CD4-positive, alpha-beta T cell (primary cell): ENCODE measurements at regions not wholly inside any gene's neighbourhood (a gene's known extent, or its start where the extent isn't known, plus 50 kb on each side); places are given as distances from the start of the nearest gene placed in this dataset.

Experiments used
- ATAC-seq: fragments of 200-7000 bp; cut with Tn5 transposase; one replicate; pipeline ENCODE4 v1.10.0; 2022; ENCODE audit warnings: mild to moderate bottlenecking; ENCODE audit not compliant: poor library complexity
- CTCF ChIA-PET: fragments of 350-600 bp; sonication (Branson Sonifier 250); formaldehyde crosslinking; loops from one replicate; lab custom pipeline; 2021; ENCODE audit warnings: antibody characterized with exemption, inconsistent platforms; lab: Charles Lee
- POLR2A ChIA-PET: fragments of 350-600 bp; sonication (Branson Sonifier 250); formaldehyde crosslinking; loops from one replicate; lab custom pipeline; 2021; ENCODE audit warnings: antibody characterized with exemption, inconsistent platforms; lab: Charles Lee
- DNase-seq, 14 experiments: peaks; one replicate each; pipeline ENCODE4 v3.0.0-alpha.2; 2013 to 2020; ENCODE audit warnings: mixed read lengths in 2 of 14
- H3K27ac ChIP-seq, 2 donors: one replicate each; pipeline versions ENCODE4 v1.5.1 to v1.7.0; 2013; ENCODE audit warnings: low read length in 2 of 2, low read depth in 1 of 2, mild to moderate bottlenecking in 1 of 2
- H3K27me3 ChIP-seq, 2 experiments: 1 replicate in 1 of 2; 2 replicates in 1 of 2; pipeline versions ENCODE4 v1.6.1 to v1.7.0; 2013; ENCODE audit warnings: low read length in 2 of 2, control low read depth in 1 of 2, mild to moderate bottlenecking in 1 of 2, moderate library complexity in 1 of 2; ENCODE audit not compliant: insufficient read depth in 2 of 2, control insufficient read depth in 1 of 2
- H3K36me3 ChIP-seq: one replicate; pipeline ENCODE4 v1.6.1; 2013; ENCODE audit warnings: low read length, control low read depth; ENCODE audit not compliant: insufficient read depth
- H3K4me1 ChIP-seq: one replicate; pipeline ENCODE4 v1.6.1; 2013; ENCODE audit warnings: low read length, control low read depth; ENCODE audit not compliant: insufficient read depth
- H3K4me3 ChIP-seq: one replicate; pipeline ENCODE4 v1.5.1; 2013; ENCODE audit warnings: mild to moderate bottlenecking, low read length, moderate library complexity
- H3K9me3 ChIP-seq, 2 experiments: 1 replicate in 1 of 2; 2 replicates in 1 of 2; pipeline versions ENCODE4 v1.6.1 to v1.7.0; 2013; ENCODE audit warnings: low read length in 2 of 2, mild to moderate bottlenecking in 2 of 2, control low read depth in 1 of 2, moderate library complexity in 1 of 2; ENCODE audit not compliant: control insufficient read depth in 1 of 2, insufficient read depth in 1 of 2
- H3K27ac Mint-ChIP-seq: one replicate; pipeline ENCODE4 v1.8.0; 2020; ENCODE audit warnings: mixed read lengths
- H3K27me3 Mint-ChIP-seq: one replicate; pipeline ENCODE4 v1.8.0; 2021; ENCODE audit warnings: mixed read lengths
- H3K36me3 Mint-ChIP-seq: one replicate; pipeline ENCODE4 v1.8.0; 2021; ENCODE audit warnings: low read depth, mixed read lengths
- H3K4me1 Mint-ChIP-seq: one replicate; pipeline ENCODE4 v1.8.0; 2021; ENCODE audit warnings: low read depth, mixed read lengths
- H3K4me3 Mint-ChIP-seq: one replicate; pipeline ENCODE4 v1.8.0; 2020; ENCODE audit warnings: mild to moderate bottlenecking, mixed read lengths
- H3K9me3 Mint-ChIP-seq: one replicate; pipeline ENCODE4 v1.8.0; 2020; ENCODE audit warnings: mixed read lengths
- intact Hi-C, 2 experiments: fragments of 100-400 bp; cut with DNase I in 1 of 2; cut with micrococcal nuclease in 1 of 2; formaldehyde crosslinking; loops; one replicate each; pipeline versions ENCODE4 v1.15.1 to v1.9.0; 2023 to 2025; cut with DNase I, micrococcal nuclease
- TF ChIP-seq, protein P1 (sequence below): fragments of 200-600 bp; IDR thresholded peaks from one replicate; pipeline ENCODE4 v1.8.0; 2022; ENCODE audit warnings: antibody characterized with exemption, mild to moderate bottlenecking

DNA sequence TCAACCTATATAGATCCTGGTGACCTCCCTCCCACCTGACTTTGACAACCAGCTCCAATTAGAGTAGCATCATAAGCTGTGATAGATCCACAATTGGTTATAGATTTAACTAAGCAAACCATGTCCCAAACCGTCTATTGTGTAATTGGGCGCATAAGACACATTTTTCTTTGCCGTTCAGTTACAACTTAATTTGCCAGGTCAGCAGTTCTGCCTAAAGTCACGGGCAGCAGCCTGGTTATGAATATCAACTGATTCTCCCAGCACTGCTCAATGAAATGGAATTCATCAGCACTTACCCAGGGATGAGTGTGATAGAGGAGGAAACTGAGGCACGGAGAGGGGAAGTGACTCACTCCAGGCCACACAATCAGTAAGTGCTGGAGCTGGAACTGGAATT is 73.4 kb downstream of the KLHDC7A start:
- intact Hi-C loops, result no loop called here
- TF ChIP-seq, protein P1, sequence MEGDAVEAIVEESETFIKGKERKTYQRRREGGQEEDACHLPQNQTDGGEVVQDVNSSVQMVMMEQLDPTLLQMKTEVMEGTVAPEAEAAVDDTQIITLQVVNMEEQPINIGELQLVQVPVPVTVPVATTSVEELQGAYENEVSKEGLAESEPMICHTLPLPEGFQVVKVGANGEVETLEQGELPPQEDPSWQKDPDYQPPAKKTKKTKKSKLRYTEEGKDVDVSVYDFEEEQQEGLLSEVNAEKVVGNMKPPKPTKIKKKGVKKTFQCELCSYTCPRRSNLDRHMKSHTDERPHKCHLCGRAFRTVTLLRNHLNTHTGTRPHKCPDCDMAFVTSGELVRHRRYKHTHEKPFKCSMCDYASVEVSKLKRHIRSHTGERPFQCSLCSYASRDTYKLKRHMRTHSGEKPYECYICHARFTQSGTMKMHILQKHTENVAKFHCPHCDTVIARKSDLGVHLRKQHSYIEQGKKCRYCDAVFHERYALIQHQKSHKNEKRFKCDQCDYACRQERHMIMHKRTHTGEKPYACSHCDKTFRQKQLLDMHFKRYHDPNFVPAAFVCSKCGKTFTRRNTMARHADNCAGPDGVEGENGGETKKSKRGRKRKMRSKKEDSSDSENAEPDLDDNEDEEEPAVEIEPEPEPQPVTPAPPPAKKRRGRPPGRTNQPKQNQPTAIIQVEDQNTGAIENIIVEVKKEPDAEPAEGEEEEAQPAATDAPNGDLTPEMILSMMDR, result no peak
- Mint-ChIP-seq H3K36me3 (no peaks in the 10 kb centered on the region), H3K4me1 (peaks cover 9% of the 10 kb centered on the region), H3K9me3 (no peaks in the 10 kb centered on the region), H3K4me3 (no peak overlapping the region), H3K27me3 (peaks cover 69% of the 10 kb centered on the region), H3K27ac (no peak overlapping the region)
- H3K36me3 ChIP-seq, result no peaks in the 10 kb centered on the region
- H3K27ac ChIP-seq, result no peak overlapping the region
- ChIA-PET POLR2A (no interaction called here), CTCF (no interaction called here)
- H3K9me3 ChIP-seq, result no peaks in the 10 kb centered on the region
- no peak for DNase-seq
- H3K27me3 ChIP-seq, result peaks cover 10 to 25% of the 10 kb centered on the region in 2 experiments
- no peak overlapping the region for H3K4me3 ChIP-seq
- no peak for ATAC-seq
- H3K4me1 ChIP-seq, result peaks cover 5% of the 10 kb centered on the region

DNA sequence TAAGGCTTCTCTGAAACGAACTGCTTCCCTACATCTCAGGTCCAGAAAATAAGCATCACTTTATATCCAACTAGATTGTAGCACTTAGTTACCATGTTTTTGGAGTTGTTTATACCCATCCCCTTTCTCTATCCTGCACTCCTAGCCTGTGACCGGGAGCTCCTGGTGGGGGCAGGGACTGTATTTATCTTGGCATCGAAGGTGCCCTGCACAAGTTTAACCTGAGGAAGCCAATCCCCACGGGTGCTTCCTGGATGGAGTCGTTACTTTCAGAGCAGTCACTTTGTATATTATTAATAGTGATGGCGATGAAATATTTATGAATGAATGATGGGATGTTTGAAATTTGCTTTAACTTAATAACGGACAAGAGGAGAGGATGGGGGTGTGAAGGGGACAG is 73.9 kb downstream of the KLHDC7A start:
- Mint-ChIP-seq H3K36me3 (no peaks in the 10 kb centered on the region), H3K27ac (no peak overlapping the region), H3K4me3 (no peak overlapping the region), H3K9me3 (no peaks in the 10 kb centered on the region), H3K4me1 (peaks cover 9% of the 10 kb centered on the region), H3K27me3 (peaks cover 69% of the 10 kb centered on the region)
- Histone ChIP-seq H3K36me3 (no peaks in the 10 kb centered on the region), H3K27me3 (peaks cover 10 to 25% of the 10 kb centered on the region in 2 experiments), H3K9me3 (no peaks in the 10 kb centered on the region), H3K27ac (no peak overlapping the region), H3K4me1 (peaks cover 5% of the 10 kb centered on the region), H3K4me3 (no peak overlapping the region)
- POLR2A ChIA-PET, result no interaction called here
- ATAC-seq (no peak), DNase-seq (no peak)
- TF ChIP-seq, protein P1, result no peak
- intact Hi-C loops, result no loop called here
- CTCF ChIA-PET, result no interaction called here

DNA sequence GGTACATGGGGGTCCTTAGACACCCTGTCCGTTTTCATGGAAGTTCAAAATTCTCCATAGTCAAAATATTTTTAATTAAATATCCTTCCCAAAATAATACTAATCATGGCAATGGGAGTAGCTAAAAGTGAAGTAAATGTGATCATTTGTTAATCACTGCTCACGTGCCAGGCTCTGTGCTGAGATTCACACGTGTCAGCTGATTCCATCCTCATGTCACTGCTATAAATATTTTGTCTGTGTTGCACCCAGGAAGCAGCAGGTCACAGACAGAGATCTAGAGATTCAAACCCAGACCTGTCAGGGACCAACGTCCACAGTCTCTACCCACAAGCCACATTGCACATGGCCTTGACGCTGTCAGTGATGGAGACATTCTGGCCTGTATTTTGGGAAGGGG is 74.3 kb downstream of the KLHDC7A start:
- Mint-ChIP-seq H3K27ac (no peak overlapping the region), H3K4me1 (peaks cover 9% of the 10 kb centered on the region), H3K9me3 (no peaks in the 10 kb centered on the region), H3K4me3 (no peak overlapping the region), H3K27me3 (peaks cover 74% of the 10 kb centered on the region), H3K36me3 (no peaks in the 10 kb centered on the region)
- H3K4me1 ChIP-seq, result peaks cover 5% of the 10 kb centered on the region
- TF ChIP-seq, protein P1, result no peak
- peaks cover 10 to 29% of the 10 kb centered on the region in 2 experiments for H3K27me3 ChIP-seq
- POLR2A ChIA-PET, result no interaction called here
- H3K9me3 ChIP-seq, result no peaks in the 10 kb centered on the region
- H3K36me3 ChIP-seq, result no peaks in the 10 kb centered on the region
- no peak overlapping the region for H3K4me3 ChIP-seq
- ATAC-seq (no peak), DNase-seq (no peak)
- no peak overlapping the region for H3K27ac ChIP-seq
- CTCF ChIA-PET, result no interaction called here
- intact Hi-C loops, result no loop called here
